ENCODE measurements at regions not wholly inside any gene's neighbourhood (a gene's known extent, or its start where the extent isn't known, plus 50 kb on each side); places are given as distances from the start of the nearest gene placed in this dataset.

DNA sequence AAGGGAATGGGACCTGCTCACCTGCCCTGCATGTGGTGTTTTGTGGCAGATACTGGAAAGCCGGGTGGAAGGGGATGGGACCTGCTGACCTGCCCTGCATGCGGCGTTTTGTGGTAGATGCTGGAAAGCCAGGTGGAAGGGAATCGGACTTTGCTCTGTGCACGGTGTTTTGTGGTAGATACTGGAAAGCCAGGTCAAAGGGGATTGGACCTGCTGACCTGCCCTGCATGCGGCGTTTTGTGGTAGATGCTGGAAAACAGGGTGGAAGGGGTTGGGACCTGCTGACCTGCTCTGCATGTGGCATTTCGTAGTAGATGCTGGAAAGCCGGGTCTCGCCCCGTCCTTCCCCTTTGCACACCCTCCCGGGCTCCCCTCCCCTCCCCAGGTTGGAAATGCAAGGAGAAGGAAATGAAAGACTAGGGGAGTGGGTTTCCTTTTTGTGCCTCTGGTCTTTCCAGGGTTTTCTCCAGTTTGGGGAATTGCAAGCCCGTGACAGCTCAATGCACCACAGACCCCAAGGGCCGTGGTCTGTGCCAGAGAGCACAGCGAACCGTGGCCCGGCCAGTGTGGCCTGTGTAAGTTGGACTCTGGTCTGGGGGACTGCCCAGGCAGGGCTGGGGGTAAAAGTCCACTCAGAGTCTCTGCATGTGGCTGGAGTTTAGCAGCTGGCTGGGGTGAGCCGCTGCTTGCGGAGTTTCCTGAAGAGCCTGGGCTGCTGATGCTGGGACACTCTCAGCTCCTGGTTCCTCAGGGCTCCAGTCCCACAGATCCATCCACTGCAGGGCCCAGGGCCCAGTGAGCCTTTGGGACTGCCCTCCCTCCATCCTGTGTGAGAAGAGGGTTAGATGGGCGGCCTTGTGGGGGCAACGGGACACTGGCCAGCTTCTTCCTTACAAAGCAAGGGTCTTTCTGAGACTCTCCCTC lies 105.5 kb downstream of the CRYAA start:
- no peak for DNase-seq (ENCODE audit: low read depth in 2 of 2)

GRCh38 chr21:43273708-43274021 lies 104.9 kb downstream of the CRYAA start:
- DNase-seq (ENCODE audit: low read depth in 2 of 2): no peak

- no peak for DNase-seq (ENCODE audit: low read depth in 2 of 2)
Measured at GRCh38 chr21:43273016-43273707, 104.4 kb downstream of the CRYAA start.

GRCh38 chr21:43272591-43272990 lies 103.8 kb downstream of the CRYAA start:
- DNase-seq (ENCODE audit: low read depth in 2 of 2): no peak

DNA sequence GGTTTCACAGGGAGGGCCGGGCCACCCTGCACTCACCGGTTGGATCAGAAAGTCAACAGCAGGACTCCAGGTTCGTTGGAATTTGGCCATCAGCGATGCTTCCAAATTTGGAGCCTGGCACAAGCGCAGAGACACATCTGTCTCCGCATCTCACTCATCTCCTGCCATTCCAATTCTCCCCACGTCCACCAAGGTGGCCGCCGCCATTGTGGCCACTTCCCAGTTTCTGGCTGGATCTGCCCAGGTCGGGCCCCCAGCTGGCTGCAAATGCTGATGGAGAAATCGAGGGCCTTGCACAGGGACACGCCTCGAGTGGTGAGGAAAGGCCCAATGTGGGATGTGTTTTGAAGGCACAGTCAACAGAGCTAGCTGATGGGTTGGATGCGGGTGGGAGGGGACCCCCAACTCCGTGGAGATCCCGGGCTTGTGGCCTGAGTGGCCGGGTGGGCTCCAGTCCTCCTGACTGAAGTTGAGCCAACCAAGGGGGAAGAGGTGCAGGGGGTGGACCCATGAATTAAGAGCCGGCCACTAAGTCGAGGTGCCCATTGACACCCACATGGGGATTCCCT lies 102.7 kb downstream of the CRYAA start:
- no peak for DNase-seq (ENCODE audit: low read depth in 2 of 2)

DNA sequence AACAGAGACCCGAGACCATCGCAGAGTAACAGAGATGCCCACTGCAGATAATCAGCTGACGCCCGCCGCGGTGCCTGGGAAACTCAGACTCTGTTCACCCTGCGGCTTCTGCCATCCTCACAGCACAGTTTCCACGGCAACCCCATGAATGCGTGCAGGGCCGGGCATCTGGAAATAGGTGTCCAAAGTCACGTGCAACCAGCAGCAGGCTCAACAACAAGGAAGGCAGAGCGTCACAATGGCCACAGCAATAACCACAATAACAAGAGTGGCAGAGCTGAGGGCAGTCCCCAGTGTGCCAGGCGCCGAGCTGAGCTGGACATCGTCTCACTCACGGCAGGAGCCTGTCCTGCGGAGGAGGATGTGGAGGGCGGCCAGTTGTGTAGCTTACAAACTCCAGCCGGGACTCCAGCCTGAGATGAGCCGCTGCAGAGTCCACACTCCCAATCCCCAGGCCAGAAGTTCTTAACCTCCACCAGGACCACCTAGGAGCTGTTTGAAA lies 102.0 kb downstream of the CRYAA start:
- DNase-seq (ENCODE audit: low read depth in 2 of 2): no peak

- DNase-seq (ENCODE audit: low read depth in 2 of 2): no peak
Measured at GRCh38 chr21:43269957-43270705, 101.3 kb downstream of the CRYAA start.

DNA sequence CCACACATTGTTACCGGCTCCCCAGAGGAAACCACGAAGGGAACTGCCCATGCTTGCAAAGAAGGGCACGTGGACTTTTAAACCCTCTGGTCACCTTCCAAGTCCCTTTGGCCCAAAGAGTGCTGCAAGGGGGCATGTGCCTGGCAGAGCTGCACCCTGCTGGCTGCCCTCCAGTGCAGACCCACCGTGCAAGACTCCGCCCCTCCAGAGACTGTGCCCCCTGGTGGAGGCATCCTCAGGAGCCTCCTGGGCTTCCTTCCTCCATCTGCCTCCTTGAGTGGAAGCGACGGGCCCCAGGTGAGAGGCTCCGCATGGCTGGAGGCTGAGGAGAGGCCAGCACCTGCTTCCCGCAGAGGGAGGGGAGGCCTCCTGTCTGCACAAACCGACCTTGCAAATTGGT lies 100.6 kb downstream of the CRYAA start:
- peak; percentile 16 to 45 for DNase-seq (ENCODE audit: low read depth in 2 of 2)

GRCh38 chr21:43268804-43269186 lies 100.0 kb downstream of the CRYAA start:
- no peak for DNase-seq (ENCODE audit: low read depth in 2 of 2)

DNA sequence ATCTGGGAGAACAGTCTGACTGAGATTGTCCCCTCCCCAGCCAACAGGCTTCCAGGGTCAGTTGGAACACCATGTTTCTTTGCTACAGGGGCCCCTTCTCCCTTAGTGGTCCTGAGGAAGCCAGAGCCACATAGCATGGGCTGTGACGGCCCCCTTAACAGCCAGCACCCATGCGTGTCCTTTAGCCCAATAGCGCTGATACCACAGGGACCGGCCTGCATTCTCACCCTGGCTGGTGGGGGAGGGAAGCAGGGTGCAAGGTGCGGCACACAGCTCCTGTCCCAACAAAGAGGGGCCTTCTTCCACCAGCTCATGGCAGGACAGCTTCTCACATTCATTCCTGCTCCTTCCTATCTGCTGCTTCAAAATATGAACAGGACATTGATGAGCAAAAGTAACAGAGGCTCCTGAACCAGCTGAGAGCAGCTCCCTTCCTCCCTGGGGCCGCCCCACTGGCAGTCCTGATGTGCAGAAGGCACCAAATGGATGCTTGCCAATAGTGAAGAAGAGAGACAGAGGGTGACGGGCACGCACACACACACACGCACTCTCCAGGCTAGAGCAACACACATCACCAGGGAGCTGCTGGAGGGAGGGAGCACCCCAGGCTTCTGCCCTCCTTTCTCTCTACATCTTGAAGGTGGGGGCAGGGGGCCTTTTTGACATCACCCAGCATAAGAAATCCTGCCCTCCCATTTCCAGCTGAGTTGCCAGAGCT lies 99.4 kb downstream of the CRYAA start:
- no peak for DNase-seq (ENCODE audit: low read depth in 2 of 2)

DNA sequence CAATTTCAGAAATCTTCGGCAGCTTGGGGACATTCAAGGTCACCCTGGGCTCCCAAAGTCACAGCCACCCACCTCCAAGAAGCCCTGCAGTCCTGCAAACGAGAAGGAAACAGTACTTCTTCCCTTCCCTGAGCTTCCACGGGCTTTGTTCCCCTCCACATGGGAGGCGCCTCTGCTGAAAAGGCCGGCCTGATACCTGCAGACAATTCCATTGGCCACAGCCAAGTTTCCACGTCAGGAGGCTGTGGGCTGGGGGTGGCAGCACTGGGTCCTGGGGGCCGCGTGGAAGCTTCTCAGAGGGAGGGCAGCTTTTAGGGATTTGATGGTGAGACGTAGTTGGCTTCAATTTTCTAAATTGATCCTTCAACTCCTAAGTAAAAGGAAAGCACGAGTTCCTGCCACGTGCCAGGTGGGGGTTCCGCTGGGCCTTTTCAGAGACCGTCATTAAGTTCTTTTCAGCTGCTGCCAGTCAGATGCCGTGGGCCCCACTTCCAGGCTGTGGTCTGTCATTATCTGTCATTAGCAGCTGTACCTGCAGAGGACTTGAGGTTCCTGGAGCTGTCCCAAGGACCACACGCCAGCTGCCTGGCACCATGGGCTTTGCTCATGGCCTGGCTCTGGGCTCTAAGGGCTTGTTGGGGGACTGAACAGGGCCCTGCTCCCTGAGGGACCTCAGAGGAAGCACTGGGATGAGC lies 98.7 kb downstream of the CRYAA start:
- DNase-seq (ENCODE audit: low read depth in 2 of 2): no peak

- DNase-seq (ENCODE audit: low read depth in 2 of 2): no peak
Measured at GRCh38 chr21:43266534-43266933, 97.7 kb downstream of the CRYAA start.

- DNase-seq (ENCODE audit: low read depth in 2 of 2): no peak
Measured at GRCh38 chr21:43262427-43262826, 93.6 kb downstream of the CRYAA start.
